Activated CD8-positive, alpha-beta T cell treated with anti-CD3 and anti-CD28 coated beads for 36 hours (primary cell): ENCODE measurements at regions not wholly inside any gene's neighbourhood (a gene's known extent, or its start where the extent isn't known, plus 50 kb on each side); places are given as distances from the start of the nearest gene placed in this dataset.
A peak's percentile ranks its signal among the peaks of the same experiment; 100 is the strongest.

Source experiments
- ATAC-seq: fragments of 200-7000 bp; cut with Tn5 transposase; one replicate; pipeline ENCODE4 v1.10.0; 2021; ENCODE audit warnings: mild to moderate bottlenecking, moderate library complexity
- CTCF ChIA-PET: fragments of 350-600 bp; sonication (Branson Sonifier 250); formaldehyde crosslinking; loops from one replicate; lab custom pipeline; 2021; ENCODE audit warnings: antibody characterized with exemption; lab: Charles Lee
- POLR2A ChIA-PET: fragments of 350-600 bp; sonication (Branson Sonifier 250); formaldehyde crosslinking; loops from one replicate; lab custom pipeline; 2021; ENCODE audit warnings: antibody characterized with exemption; lab: Charles Lee
- DNase-seq: peaks from one replicate; pipeline ENCODE4 v3.0.0-alpha.2; 2020
- H3K27ac Mint-ChIP-seq: one replicate; pipeline ENCODE4 v1.8.0; 2021; ENCODE audit warnings: mild to moderate bottlenecking, mixed read lengths
- H3K27me3 Mint-ChIP-seq: one replicate; pipeline ENCODE4 v1.8.0; 2021; ENCODE audit warnings: mixed read lengths
- H3K36me3 Mint-ChIP-seq: one replicate; pipeline ENCODE4 v1.8.0; 2021; ENCODE audit warnings: low read depth, mixed read lengths
- H3K4me1 Mint-ChIP-seq: one replicate; pipeline ENCODE4 v1.8.0; 2021; ENCODE audit warnings: low read depth, mixed read lengths
- H3K4me3 Mint-ChIP-seq: one replicate; pipeline ENCODE4 v1.8.0; 2021; ENCODE audit warnings: mild to moderate bottlenecking, moderate library complexity, mixed read lengths
- H3K9me3 Mint-ChIP-seq: one replicate; pipeline ENCODE4 v1.8.0; 2021; ENCODE audit warnings: mixed read lengths
- intact Hi-C: fragments of 100-400 bp; cut with micrococcal nuclease; formaldehyde crosslinking; loops from one replicate; pipeline ENCODE4 v1.10.0; 2022
- TF ChIP-seq, protein P1 (sequence below): fragments of 200-600 bp; IDR thresholded peaks from one replicate; pipeline ENCODE4 v1.8.0; 2022; ENCODE audit warnings: antibody characterized with exemption, mild to moderate bottlenecking

DNA sequence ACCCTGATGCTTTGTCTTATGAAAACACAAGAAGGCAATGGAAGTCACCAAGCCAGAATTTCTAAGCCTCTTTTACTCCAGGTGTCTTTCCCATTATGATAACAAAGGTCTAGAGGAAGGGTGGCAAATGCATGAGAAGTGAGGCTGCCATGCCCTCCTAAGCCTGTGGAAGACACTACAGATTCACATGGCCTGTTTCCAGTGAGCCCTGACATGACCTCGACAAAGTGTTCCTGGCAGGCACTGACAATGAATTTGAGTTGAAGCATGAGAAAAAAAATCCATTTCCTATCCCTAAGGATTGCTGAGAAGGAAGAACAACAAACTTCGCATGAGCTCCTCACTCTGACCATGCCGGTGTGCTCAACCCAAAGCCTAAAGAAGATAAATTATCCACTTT lies 268.0 kb downstream of the HTR7 start:
- DNase-seq, result no peak
- Mint-ChIP-seq H3K4me1 (no peaks in the 10 kb centered on the region), H3K9me3 (no peaks in the 10 kb centered on the region), H3K27ac (no peak overlapping the region), H3K4me3 (no peak overlapping the region), H3K27me3 (peaks cover 5% of the 10 kb centered on the region), H3K36me3 (no peaks in the 10 kb centered on the region)
- TF ChIP-seq, protein P1, sequence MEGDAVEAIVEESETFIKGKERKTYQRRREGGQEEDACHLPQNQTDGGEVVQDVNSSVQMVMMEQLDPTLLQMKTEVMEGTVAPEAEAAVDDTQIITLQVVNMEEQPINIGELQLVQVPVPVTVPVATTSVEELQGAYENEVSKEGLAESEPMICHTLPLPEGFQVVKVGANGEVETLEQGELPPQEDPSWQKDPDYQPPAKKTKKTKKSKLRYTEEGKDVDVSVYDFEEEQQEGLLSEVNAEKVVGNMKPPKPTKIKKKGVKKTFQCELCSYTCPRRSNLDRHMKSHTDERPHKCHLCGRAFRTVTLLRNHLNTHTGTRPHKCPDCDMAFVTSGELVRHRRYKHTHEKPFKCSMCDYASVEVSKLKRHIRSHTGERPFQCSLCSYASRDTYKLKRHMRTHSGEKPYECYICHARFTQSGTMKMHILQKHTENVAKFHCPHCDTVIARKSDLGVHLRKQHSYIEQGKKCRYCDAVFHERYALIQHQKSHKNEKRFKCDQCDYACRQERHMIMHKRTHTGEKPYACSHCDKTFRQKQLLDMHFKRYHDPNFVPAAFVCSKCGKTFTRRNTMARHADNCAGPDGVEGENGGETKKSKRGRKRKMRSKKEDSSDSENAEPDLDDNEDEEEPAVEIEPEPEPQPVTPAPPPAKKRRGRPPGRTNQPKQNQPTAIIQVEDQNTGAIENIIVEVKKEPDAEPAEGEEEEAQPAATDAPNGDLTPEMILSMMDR, result no peak
- intact Hi-C loops, result no loop called here
- ATAC-seq, result no peak
- POLR2A ChIA-PET, result no interaction called here
- CTCF ChIA-PET, result no interaction called here

DNA sequence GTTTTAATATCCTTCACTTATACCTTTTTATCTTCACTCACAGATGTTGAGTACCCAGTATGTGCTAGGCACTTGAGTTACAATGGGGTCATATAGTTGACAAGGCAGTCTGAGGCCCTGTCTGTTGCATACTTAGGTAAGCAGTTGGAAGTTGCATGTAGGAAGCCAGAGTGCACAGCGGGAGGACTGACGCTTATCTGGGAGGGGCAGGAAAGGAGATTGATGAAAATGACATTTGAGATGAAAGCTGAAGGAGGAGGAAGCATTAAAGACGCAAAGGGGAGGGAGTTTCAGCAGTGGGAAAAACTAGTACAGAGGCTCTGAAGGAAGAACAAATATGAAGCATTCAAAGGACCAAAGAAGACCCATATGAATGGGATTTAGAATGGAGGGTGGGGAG lies 266.2 kb downstream of the HTR7 start:
- no peaks in the 10 kb centered on the region for H3K4me1 Mint-ChIP-seq
- H3K27me3 Mint-ChIP-seq, result peaks cover 5% of the 10 kb centered on the region
- TF ChIP-seq, protein P1, result no peak
- H3K36me3 Mint-ChIP-seq, result no peaks in the 10 kb centered on the region
- DNase-seq (no peak), ATAC-seq (no peak)
- H3K9me3 Mint-ChIP-seq, result no peaks in the 10 kb centered on the region
- POLR2A ChIA-PET, result no interaction called here
- no peak overlapping the region for H3K4me3 Mint-ChIP-seq
- intact Hi-C loops, result no loop called here
- H3K27ac Mint-ChIP-seq, result no peak overlapping the region
- CTCF ChIA-PET, result no interaction called here

- intact Hi-C loops, result no loop called here
- ChIA-PET CTCF (no interaction called here), POLR2A (no interaction called here)
- H3K36me3 Mint-ChIP-seq, result no peaks in the 10 kb centered on the region
- H3K4me1 Mint-ChIP-seq, result no peaks in the 10 kb centered on the region
- TF ChIP-seq, protein P1, result no peak
- H3K4me3 Mint-ChIP-seq, result no peak overlapping the region
- DNase-seq (peak; percentile 15), ATAC-seq (no peak)
- H3K9me3 Mint-ChIP-seq, result no peaks in the 10 kb centered on the region
- no peak overlapping the region for H3K27ac Mint-ChIP-seq
- H3K27me3 Mint-ChIP-seq, result peaks cover 5% of the 10 kb centered on the region
Measured at GRCh38 chr10:90592638-90593302, 265.1 kb downstream of the HTR7 start.

DNA sequence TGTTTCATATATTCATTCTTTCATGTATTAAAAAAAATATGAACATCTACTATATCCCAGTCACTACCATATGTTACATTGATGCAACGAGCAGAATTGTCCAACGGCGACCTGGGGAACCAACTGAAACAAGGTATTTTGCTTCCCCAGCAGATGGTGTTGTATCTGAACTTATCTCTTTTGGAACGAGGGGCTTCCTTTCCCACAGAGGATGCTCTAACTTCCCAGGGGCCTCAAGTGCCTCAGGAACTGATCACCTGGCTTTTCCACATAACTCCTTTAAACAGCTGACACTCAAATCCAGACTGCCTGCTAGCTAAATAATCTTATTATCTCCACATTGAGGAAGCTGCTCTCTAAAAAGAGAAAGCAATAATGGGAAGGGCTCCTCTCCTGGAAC lies 259.3 kb downstream of the HTR7 start:
- intact Hi-C loops, result no loop called here
- Mint-ChIP-seq H3K4me1 (no peaks in the 10 kb centered on the region), H3K27me3 (no peaks in the 10 kb centered on the region), H3K27ac (no peak overlapping the region), H3K36me3 (no peaks in the 10 kb centered on the region), H3K4me3 (no peak overlapping the region), H3K9me3 (no peaks in the 10 kb centered on the region)
- ATAC-seq, result no peak
- POLR2A ChIA-PET, result no interaction called here
- CTCF ChIA-PET, result no interaction called here
- TF ChIP-seq, protein P1, result no peak
- no peak for DNase-seq

DNA sequence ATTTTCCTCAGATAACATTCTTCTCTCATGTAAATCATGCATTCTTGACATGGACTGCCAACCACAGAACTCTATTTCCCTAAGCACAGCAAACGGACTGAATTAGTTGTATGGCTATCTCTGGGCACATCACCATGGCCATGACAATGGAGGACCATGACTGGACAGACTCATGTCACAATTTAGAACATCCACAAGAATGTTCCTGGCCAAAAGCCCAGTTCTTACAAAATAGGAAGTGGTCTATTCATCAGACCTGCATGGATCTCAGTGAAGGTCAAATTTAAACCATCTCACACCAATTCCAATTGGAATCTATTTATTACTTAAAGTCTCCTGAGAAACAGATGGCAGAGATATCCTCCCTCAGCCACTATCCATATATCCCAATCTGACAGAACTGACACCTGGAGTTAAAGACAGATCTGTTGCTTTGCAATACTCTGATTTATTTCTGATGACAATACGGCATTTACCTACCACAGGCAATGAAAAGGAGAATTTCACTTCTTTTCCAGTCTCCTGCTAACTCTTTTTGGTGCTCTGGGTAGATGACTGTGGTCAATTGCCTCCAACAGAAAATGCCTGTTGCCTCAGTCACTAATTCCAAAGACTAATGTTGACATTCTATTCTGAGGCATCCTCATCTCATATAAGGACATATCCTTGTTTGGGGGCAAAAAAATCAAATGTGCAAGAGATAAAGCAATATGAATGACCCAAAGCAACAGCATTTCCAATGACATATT lies 254.8 kb downstream of the HTR7 start:
- ChIA-PET POLR2A (no interaction called here), CTCF (no interaction called here)
- Mint-ChIP-seq H3K4me1 (no peaks in the 10 kb centered on the region), H3K9me3 (no peaks in the 10 kb centered on the region), H3K27me3 (no peaks in the 10 kb centered on the region), H3K36me3 (no peaks in the 10 kb centered on the region), H3K27ac (no peak overlapping the region), H3K4me3 (no peak overlapping the region)
- TF ChIP-seq, protein P1, result no peak
- DNase-seq (no peak), ATAC-seq (no peak)
- intact Hi-C loops, result no loop called here
